Activated naive CD8-positive, alpha-beta T cell treated with anti-CD3 and anti-CD28 coated beads, Interleukin-2, amount 10 ng/mL, durations not matched to agents 7 days and 5 days (primary cell): ENCODE measurements at regions not wholly inside any gene's neighbourhood (a gene's known extent, or its start where the extent isn't known, plus 50 kb on each side); places are given as distances from the start of the nearest gene placed in this dataset.

Experiments
- ATAC-seq: fragments of 150-1000 bp; cut with Tn5 transposase; one replicate; pipeline ENCODE4 v1.10.0; 2021; ENCODE audit warnings: low read depth, moderate library complexity
- POLR2A ChIA-PET: fragments of 350-600 bp; sonication (Branson Sonifier 250); formaldehyde crosslinking; loops from one replicate; lab custom pipeline; 2021; ENCODE audit warnings: antibody characterized with exemption; lab: Charles Lee
- DNase-seq: peaks from one replicate; pipeline ENCODE4 v3.0.0; 2021
- H3K27ac Mint-ChIP-seq: one replicate; pipeline ENCODE4 v1.8.0; 2022; ENCODE audit warnings: mild to moderate bottlenecking, mixed read lengths
- H3K27me3 Mint-ChIP-seq: one replicate; pipeline ENCODE4 v1.8.0; 2022; ENCODE audit warnings: mild to moderate bottlenecking, moderate library complexity, mixed read lengths
- H3K36me3 Mint-ChIP-seq: one replicate; pipeline ENCODE4 v1.8.0; 2021; ENCODE audit warnings: mild to moderate bottlenecking, mixed read lengths
- H3K4me1 Mint-ChIP-seq: one replicate; pipeline ENCODE4 v1.8.0; 2021; ENCODE audit warnings: mixed read lengths
- H3K4me3 Mint-ChIP-seq: one replicate; pipeline ENCODE4 v1.8.0; 2022; ENCODE audit warnings: mild to moderate bottlenecking, moderate library complexity, mixed read lengths
- H3K9me3 Mint-ChIP-seq: one replicate; pipeline ENCODE4 v1.8.0; 2021; ENCODE audit warnings: mixed read lengths

- Mint-ChIP-seq H3K27me3 (no peaks in the 10 kb centered on the region), H3K36me3 (no peaks in the 10 kb centered on the region), H3K9me3 (no peaks in the 10 kb centered on the region), H3K27ac (no peak overlapping the region), H3K4me1 (no peaks in the 10 kb centered on the region), H3K4me3 (no peak overlapping the region)
- DNase-seq (no peak), ATAC-seq (no peak)
- POLR2A ChIA-PET: no interaction called here
These were observed 155.8 kb upstream of the CT83 start for GRCh38 chrX:116618546-116618945.

DNA sequence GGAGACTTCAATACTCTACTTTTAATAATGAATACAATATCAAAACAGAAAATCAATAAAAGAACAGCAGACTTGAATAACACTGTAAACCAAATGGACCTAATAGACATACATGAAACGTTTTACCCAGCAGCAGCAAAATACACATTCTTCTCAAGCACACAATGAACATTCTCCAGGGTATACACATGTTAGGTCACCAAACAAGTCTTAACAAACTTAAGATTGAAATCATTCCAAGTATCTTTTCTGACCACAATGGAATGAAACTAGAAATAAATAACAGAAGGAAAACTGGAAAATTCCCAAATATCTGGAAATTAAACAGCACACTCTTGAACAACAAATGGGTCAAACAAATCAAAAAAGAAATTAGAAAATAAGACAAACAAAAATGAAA lies 145.0 kb upstream of the CT83 start:
- no peaks in the 10 kb centered on the region for H3K4me1 Mint-ChIP-seq
- no peaks in the 10 kb centered on the region for H3K27me3 Mint-ChIP-seq
- H3K27ac Mint-ChIP-seq: no peak overlapping the region
- no peaks in the 10 kb centered on the region for H3K9me3 Mint-ChIP-seq
- no peak for ATAC-seq
- H3K36me3 Mint-ChIP-seq: no peaks in the 10 kb centered on the region
- POLR2A ChIA-PET: no interaction called here
- H3K4me3 Mint-ChIP-seq: no peak overlapping the region
- no peak for DNase-seq

DNA sequence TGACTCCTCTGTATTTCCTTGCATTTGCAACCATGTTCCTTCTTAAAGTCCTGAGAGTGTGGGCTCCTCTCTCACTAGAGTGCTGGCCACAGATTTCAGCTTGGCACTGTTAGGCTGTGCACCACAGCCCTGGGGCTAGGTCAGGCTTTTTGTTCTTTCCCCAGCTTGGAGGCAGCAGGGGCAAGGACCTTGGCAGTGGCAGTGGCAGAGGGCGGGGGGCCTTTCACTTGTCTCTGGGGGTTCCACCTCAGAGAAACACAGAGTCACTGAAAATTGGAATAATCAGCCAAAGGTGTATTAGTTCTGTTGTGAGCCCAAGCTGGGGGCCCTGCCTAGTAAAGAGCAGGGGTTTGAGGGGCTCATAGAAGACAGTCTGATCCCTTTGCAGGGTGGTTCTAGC lies 142.8 kb upstream of the CT83 start:
- H3K27me3 Mint-ChIP-seq: no peaks in the 10 kb centered on the region
- DNase-seq (no peak), ATAC-seq (no peak)
- no peaks in the 10 kb centered on the region for H3K9me3 Mint-ChIP-seq
- no peak overlapping the region for H3K27ac Mint-ChIP-seq
- no peaks in the 10 kb centered on the region for H3K36me3 Mint-ChIP-seq
- no peak overlapping the region for H3K4me3 Mint-ChIP-seq
- POLR2A ChIA-PET: no interaction called here
- no peaks in the 10 kb centered on the region for H3K4me1 Mint-ChIP-seq

DNA sequence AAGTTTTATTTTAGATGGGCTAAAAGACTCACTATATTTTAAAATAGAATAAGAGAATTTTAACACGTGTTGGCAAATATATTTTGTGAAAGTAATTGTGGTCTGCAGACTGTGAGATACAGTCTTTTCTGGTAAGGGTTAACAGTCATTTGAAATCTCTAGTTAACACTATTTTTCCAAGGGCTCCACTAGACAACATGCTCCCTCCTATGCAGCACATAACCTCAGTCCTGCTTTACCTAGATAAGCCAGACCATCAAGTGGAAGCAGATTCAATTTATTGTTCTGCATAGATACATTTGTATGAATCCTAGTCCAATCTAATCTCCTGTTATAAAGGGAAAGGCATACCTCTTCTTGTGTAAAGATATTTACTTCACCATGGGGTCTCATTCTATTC lies 133.2 kb upstream of the CT83 start:
- H3K27ac Mint-ChIP-seq: no peak overlapping the region
- H3K36me3 Mint-ChIP-seq: no peaks in the 10 kb centered on the region
- POLR2A ChIA-PET: no interaction called here
- ATAC-seq: no peak
- no peak overlapping the region for H3K4me3 Mint-ChIP-seq
- no peaks in the 10 kb centered on the region for H3K27me3 Mint-ChIP-seq
- DNase-seq: no peak
- H3K4me1 Mint-ChIP-seq: no peaks in the 10 kb centered on the region
- H3K9me3 Mint-ChIP-seq: no peaks in the 10 kb centered on the region
